Breast epithelium (tissue), 4 donors: ENCODE measurements at regions not wholly inside any gene's neighbourhood (a gene's known extent, or its start where the extent isn't known, plus 50 kb on each side); places are given as distances from the start of the nearest gene placed in this dataset.

Source experiments
- DNase-seq, 2 donors: peaks; one replicate each; pipeline ENCODE4 v3.0.0-alpha.2; 2019; ENCODE audit warnings: low spot score in 2 of 2
- H3K27ac ChIP-seq, 2 donors: fragments of 200-600 bp; sonication (generic) in 1 of 2; one replicate each; pipeline ENCODE4 v1.5.1; 2016 to 2019; ENCODE audit warnings: mild to moderate bottlenecking in 1 of 2
- H3K27me3 ChIP-seq, 2 donors: fragments of 200-600 bp; sonication (generic) in 1 of 2; one replicate each; pipeline versions ENCODE4 v1.5.1 to v1.6.0; 2017 to 2019; ENCODE audit warnings: control low read depth in 1 of 2, mild to moderate bottlenecking in 1 of 2
- H3K36me3 ChIP-seq: fragments of 200-600 bp; one replicate; pipeline ENCODE4 v1.5.1; 2019
- H3K4me1 ChIP-seq, 2 donors: fragments of 200-600 bp; sonication (generic); one replicate each; pipeline ENCODE4 v1.5.1; 2016 to 2019; ENCODE audit warnings: control low read depth in 1 of 2
- H3K4me3 ChIP-seq, 3 donors: fragments of 200-600 bp; sonication (generic); 1 replicate in 2 of 3; 2 replicates in 1 of 3; pipeline ENCODE4 v1.5.1; 2016 to 2019; ENCODE audit warnings: mild to moderate bottlenecking in 3 of 3, moderate library complexity in 2 of 3
- H3K9me3 ChIP-seq, 2 donors: fragments of 200-600 bp; sonication (generic) in 1 of 2; one replicate each; pipeline ENCODE4 v1.5.1; 2016 to 2019; ENCODE audit warnings: control low read depth in 1 of 2
- POLR2A ChIP-seq: fragments of 450-650 bp; IDR thresholded peaks from one replicate; pipeline ENCODE4 v1.6.1; 2016; ENCODE audit warnings: antibody characterized with exemption, mild to moderate bottlenecking, moderate library complexity
- POLR2AphosphoS5 ChIP-seq, 3 donors: sonication (generic); formaldehyde crosslinking; IDR thresholded peaks; one replicate each; pipeline ENCODE4 v1.6.1; 2017; ENCODE audit warnings: antibody characterized with exemption in 3 of 3
- intact Hi-C: fragments of 100-400 bp; cut with DNase I; formaldehyde crosslinking; loops from one replicate; pipeline ENCODE4 v1.15.1; 2023; ENCODE audit warnings: low total_unique reads
- TF ChIP-seq, protein P1 (sequence below), 3 donors: fragments of 450-650 bp; IDR thresholded peaks; one replicate each; pipeline ENCODE4 v1.5.1; 2016 to 2017; ENCODE audit warnings: antibody characterized with exemption in 3 of 3, mild to moderate bottlenecking in 3 of 3, moderate library complexity in 3 of 3

DNA sequence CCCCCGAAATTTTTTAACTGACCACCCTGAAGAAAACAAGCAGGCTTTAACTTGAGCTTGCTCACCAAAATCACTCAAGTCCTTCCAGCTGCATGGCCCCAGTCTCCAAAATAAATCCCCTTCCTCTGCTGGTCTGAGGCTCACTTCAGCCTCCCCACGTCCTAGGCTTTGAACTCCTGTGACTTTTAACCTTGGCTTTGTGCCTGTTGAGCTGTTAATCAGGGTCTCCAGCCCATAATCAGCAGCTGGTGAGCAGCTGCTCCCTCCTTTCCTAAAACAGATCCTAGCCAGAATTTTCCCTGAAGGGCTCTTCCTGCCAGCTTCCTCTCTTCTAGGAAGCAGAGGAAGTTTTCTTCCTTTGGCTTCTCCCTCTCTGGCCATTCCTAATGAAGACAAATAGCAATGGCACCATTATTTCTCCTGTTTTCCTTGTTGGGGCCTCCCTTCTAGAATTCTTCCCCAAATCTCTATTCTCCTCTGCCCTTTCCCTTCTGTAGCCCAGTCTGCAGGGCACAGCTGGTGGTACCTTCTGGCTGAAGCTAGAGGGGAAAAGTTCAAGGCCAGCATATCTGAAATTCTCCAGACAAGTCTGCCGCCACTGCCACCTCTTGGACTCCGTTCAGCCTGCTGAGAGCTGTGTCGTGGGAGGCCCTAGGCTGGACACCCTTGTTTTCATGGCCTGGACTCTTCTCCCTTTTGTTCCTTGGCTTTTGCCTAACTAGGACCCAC, 152.1 kb downstream of the NOC3L start:
- H3K4me1 ChIP-seq: no peaks in the 10 kb centered on the region
- H3K36me3 ChIP-seq: no peaks in the 10 kb centered on the region
- intact Hi-C loops: no loop called here
- H3K27me3 ChIP-seq: no peaks in the 10 kb centered on the region
- peak overlapping the region in 1 of 2 donors; percentile 13 for H3K27ac ChIP-seq
- TF ChIP-seq POLR2AphosphoS5 (IDR thresholded peaks at IDR 0.05) (no peak), POLR2A (no peak)
- TF ChIP-seq, protein P1, sequence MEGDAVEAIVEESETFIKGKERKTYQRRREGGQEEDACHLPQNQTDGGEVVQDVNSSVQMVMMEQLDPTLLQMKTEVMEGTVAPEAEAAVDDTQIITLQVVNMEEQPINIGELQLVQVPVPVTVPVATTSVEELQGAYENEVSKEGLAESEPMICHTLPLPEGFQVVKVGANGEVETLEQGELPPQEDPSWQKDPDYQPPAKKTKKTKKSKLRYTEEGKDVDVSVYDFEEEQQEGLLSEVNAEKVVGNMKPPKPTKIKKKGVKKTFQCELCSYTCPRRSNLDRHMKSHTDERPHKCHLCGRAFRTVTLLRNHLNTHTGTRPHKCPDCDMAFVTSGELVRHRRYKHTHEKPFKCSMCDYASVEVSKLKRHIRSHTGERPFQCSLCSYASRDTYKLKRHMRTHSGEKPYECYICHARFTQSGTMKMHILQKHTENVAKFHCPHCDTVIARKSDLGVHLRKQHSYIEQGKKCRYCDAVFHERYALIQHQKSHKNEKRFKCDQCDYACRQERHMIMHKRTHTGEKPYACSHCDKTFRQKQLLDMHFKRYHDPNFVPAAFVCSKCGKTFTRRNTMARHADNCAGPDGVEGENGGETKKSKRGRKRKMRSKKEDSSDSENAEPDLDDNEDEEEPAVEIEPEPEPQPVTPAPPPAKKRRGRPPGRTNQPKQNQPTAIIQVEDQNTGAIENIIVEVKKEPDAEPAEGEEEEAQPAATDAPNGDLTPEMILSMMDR (IDR thresholded peaks at IDR 0.05): no peak
- no peak overlapping the region for H3K4me3 ChIP-seq
- DNase-seq: no peak
- no peaks in the 10 kb centered on the region for H3K9me3 ChIP-seq

DNA sequence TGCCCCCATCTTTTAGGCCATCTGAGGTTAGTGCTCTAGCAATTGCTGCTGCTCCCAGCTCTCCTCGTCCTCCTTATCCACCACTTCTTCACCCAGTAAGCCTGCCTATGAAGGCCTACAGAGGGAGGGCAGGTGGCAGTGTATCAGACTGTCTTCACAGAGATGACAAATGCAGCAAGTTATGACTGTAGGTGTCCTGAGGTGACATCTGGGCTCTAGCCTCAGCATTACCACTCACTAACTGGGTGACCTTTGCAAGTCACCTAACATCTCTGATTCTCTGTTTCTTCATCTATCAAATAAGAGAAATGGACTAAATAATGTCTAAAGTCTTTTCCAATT, 151.6 kb downstream of the NOC3L start:
- no peaks in the 10 kb centered on the region for H3K4me1 ChIP-seq
- intact Hi-C loops: no loop called here
- H3K9me3 ChIP-seq: no peaks in the 10 kb centered on the region
- H3K4me3 ChIP-seq: no peak overlapping the region
- no peaks in the 10 kb centered on the region for H3K36me3 ChIP-seq
- H3K27ac ChIP-seq: no peak overlapping the region
- TF ChIP-seq POLR2AphosphoS5 (IDR thresholded peaks at IDR 0.05) (no peak), POLR2A (no peak)
- TF ChIP-seq, protein P1 (IDR thresholded peaks at IDR 0.05): no peak
- H3K27me3 ChIP-seq: no peaks in the 10 kb centered on the region
- DNase-seq: no peak

DNA sequence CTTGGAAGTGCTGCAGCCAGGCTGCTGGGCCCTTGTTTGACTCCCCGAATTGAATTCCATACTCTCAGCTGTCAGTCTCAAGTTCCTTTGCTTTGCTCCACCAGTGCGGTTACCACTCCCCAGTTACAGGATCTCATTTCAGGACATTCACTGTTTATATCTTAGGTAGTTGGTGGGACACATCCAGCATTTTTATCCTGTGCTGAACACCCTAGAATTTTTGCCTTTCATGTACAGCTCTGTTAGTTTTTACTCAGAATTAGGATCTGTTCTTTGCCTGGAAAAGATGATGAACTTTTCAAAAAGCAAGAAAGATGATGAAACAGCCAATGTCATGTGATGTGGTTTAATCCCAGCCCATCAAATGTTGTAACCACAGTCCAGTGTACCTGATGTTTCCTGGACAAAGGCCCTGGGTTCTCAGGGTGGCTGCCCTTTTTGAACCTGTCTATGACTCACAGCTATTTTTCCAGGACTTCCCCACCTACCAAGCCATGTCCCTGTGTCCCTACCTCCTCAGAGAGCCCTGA, 149.7 kb downstream of the NOC3L start:
- TF ChIP-seq POLR2AphosphoS5 (IDR thresholded peaks at IDR 0.05): peak in 1 of 3 donors; percentile 47
- TF ChIP-seq, protein P1 (IDR thresholded peaks at IDR 0.05): no peak
- no peak for TF ChIP-seq POLR2A
- Histone ChIP-seq H3K9me3 (no peaks in the 10 kb centered on the region), H3K27ac (peak overlapping the region in 1 of 2 donors; percentile 69), H3K27me3 (no peaks in the 10 kb centered on the region), H3K4me1 (no peaks in the 10 kb centered on the region), H3K36me3 (no peaks in the 10 kb centered on the region), H3K4me3 (no peak overlapping the region)
- intact Hi-C loops: no loop called here
- no peak for DNase-seq

DNA sequence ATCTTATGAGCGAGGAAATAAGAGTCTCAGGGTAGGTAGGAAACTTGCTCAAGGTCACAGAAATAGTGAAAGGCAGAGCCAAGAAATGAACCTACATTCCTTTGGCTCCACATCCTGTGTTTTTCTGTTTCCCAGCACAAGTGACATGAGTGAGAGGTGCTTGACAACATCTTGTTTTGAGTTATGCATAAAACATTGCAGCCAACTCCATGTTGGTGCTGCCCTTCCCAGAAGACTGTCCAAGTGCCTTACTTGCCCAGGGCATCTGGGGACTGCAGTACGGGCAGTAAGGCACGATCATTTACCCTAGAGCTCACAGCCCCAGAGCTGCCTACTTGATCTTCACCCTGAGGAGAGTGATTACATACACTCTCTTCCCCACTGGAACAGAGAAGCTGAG, 148.8 kb downstream of the NOC3L start:
- intact Hi-C loops: no loop called here
- H3K27ac ChIP-seq: peak overlapping the region in 1 of 2 donors; percentile 50

DNA sequence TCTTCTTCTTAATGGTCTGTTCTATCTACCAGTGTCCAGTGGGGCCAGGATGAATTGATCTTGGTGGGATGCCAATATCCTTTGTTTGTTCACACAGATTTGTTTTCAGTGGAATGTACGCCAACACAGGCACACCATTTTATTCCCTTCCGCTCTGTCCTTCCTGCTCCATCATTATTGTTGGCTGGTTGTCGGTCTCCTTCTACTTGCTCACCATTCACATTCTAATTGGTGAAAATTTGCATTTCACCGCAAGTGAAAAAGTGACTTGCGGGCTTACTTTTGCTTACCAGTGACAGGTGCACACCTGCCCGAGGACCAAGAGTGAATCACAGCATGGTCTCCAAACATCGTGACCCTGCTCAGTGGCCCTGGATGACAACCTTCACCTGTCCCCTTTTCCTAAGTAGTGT, 148.3 kb downstream of the NOC3L start:
- H3K27me3 ChIP-seq: no peaks in the 10 kb centered on the region
- H3K4me3 ChIP-seq: no peak overlapping the region
- DNase-seq: no peak
- intact Hi-C loops: no loop called here
- H3K4me1 ChIP-seq: no peaks in the 10 kb centered on the region
- no peaks in the 10 kb centered on the region for H3K36me3 ChIP-seq
- H3K27ac ChIP-seq: peak overlapping the region in 1 of 2 donors; percentile 50
- no peaks in the 10 kb centered on the region for H3K9me3 ChIP-seq
- no peak for TF ChIP-seq POLR2AphosphoS5 (IDR thresholded peaks at IDR 0.05)
- no peak for TF ChIP-seq POLR2A
- TF ChIP-seq, protein P1 (IDR thresholded peaks at IDR 0.05): no peak

More for the DNA sequence above, 148.8 kb downstream of the NOC3L start:
- no peaks in the 10 kb centered on the region for H3K27me3 ChIP-seq
- no peaks in the 10 kb centered on the region for H3K4me1 ChIP-seq
- no peaks in the 10 kb centered on the region for H3K9me3 ChIP-seq
- no peak for TF ChIP-seq POLR2AphosphoS5 (IDR thresholded peaks at IDR 0.05)
- TF ChIP-seq, protein P1 (IDR thresholded peaks at IDR 0.05): no peak
- TF ChIP-seq POLR2A: no peak
- DNase-seq: no peak
- no peak overlapping the region for H3K4me3 ChIP-seq
- no peaks in the 10 kb centered on the region for H3K36me3 ChIP-seq
